ENCODE measurements at regions not wholly inside any gene's neighbourhood (a gene's known extent, or its start where the extent isn't known, plus 50 kb on each side); places are given as distances from the start of the nearest gene placed in this dataset.

- no peak for TF ChIP-seq EZH2phosphoT487 (IDR thresholded peaks at IDR 0.05; ENCODE audit: borderline replicate concordance, low read depth)
- TF ChIP-seq, protein P1, sequence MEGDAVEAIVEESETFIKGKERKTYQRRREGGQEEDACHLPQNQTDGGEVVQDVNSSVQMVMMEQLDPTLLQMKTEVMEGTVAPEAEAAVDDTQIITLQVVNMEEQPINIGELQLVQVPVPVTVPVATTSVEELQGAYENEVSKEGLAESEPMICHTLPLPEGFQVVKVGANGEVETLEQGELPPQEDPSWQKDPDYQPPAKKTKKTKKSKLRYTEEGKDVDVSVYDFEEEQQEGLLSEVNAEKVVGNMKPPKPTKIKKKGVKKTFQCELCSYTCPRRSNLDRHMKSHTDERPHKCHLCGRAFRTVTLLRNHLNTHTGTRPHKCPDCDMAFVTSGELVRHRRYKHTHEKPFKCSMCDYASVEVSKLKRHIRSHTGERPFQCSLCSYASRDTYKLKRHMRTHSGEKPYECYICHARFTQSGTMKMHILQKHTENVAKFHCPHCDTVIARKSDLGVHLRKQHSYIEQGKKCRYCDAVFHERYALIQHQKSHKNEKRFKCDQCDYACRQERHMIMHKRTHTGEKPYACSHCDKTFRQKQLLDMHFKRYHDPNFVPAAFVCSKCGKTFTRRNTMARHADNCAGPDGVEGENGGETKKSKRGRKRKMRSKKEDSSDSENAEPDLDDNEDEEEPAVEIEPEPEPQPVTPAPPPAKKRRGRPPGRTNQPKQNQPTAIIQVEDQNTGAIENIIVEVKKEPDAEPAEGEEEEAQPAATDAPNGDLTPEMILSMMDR (IDR thresholded peaks at IDR 0.05): no peak
- no peak for TF ChIP-seq TEAD4 (IDR thresholded peaks at IDR 0.05; ENCODE audit: borderline replicate concordance, insufficient read depth)
- no peak for TF ChIP-seq RFX5 (IDR thresholded peaks at IDR 0.05; ENCODE audit: low read length)
- no peak for TF ChIP-seq ELF1 (IDR thresholded peaks at IDR 0.05)
- TF ChIP-seq NFIC (IDR thresholded peaks at IDR 0.05; ENCODE audit: borderline replicate concordance): no peak
- no peak for TF ChIP-seq JUND (IDR thresholded peaks at IDR 0.05)
- no peak for TF ChIP-seq MAX (IDR thresholded peaks at IDR 0.05; ENCODE audit: low read depth)
- TF ChIP-seq MXI1 (IDR thresholded peaks at IDR 0.05; ENCODE audit: low read depth, low read length): no peak
- no peak for TF ChIP-seq EP300 (IDR thresholded peaks at IDR 0.05; ENCODE audit: borderline replicate concordance in 1 of 2, low read depth in 1 of 2, low read length in 1 of 2)
- no peak for TF ChIP-seq REST (IDR thresholded peaks at IDR 0.05; ENCODE audit: low read depth, low read length)
- no peak for TF ChIP-seq YY1 (IDR thresholded peaks at IDR 0.05; ENCODE audit: low read depth)
- TF ChIP-seq POLR2AphosphoS5 (IDR thresholded peaks at IDR 0.05; ENCODE audit: low read depth, low read length): no peak
Measured at GRCh38 chr5:38613992-38614836, 57.8 kb upstream of the LIFR start.

Data from SK-N-SH (cell line).